ENCODE measurements at regions not wholly inside any gene's neighbourhood (a gene's known extent, or its start where the extent isn't known, plus 50 kb on each side); places are given as distances from the start of the nearest gene placed in this dataset.
"Not testable (repeated sequence)": the region's sequence is repeated elsewhere in the genome, so short reads cannot be mapped to it uniquely, and the experiment has no call there.

GRCh38 chr6:134557509-134557908 lies 239.6 kb upstream of the SGK1 start:
- Mint-ChIP-seq H3K27ac (no peak overlapping the region), H3K36me3 (peaks cover 4% of the 10 kb centered on the region), H3K4me1 (no peaks in the 10 kb centered on the region), H3K27me3 (no peaks in the 10 kb centered on the region), H3K4me3 (no peak overlapping the region), H3K9me3 (peaks cover 17% of the 10 kb centered on the region)

- no peaks in the 10 kb centered on the region for H3K4me1 Mint-ChIP-seq
- H3K27me3 Mint-ChIP-seq, result no peaks in the 10 kb centered on the region
- H3K36me3 Mint-ChIP-seq, result peaks cover 4% of the 10 kb centered on the region
- no peak overlapping the region for H3K27ac Mint-ChIP-seq
- peaks cover 17% of the 10 kb centered on the region for H3K9me3 Mint-ChIP-seq
- H3K4me3 Mint-ChIP-seq, result no peak overlapping the region
These were observed 237.8 kb upstream of the SGK1 start for GRCh38 chr6:134555672-134556071.

GRCh38 chr6:134553936-134554335 lies 236.0 kb upstream of the SGK1 start:
- Mint-ChIP-seq H3K9me3 (peaks cover 17% of the 10 kb centered on the region), H3K4me1 (no peaks in the 10 kb centered on the region), H3K27ac (no peak overlapping the region), H3K36me3 (peaks cover 4% of the 10 kb centered on the region), H3K27me3 (no peaks in the 10 kb centered on the region), H3K4me3 (no peak overlapping the region)

GRCh38 chr6:134551245-134551960 lies 233.5 kb upstream of the SGK1 start:
- Mint-ChIP-seq H3K4me1 (no peaks in the 10 kb centered on the region), H3K36me3 (peaks cover 2% of the 10 kb centered on the region), H3K27me3 (no peaks in the 10 kb centered on the region), H3K4me3 (no peak overlapping the region), H3K27ac (no peak overlapping the region), H3K9me3 (peaks cover 17% of the 10 kb centered on the region)

- H3K36me3 Mint-ChIP-seq, result peaks cover 1% of the 10 kb centered on the region
- H3K9me3 Mint-ChIP-seq, result peaks cover 11% of the 10 kb centered on the region
- no peak overlapping the region for H3K27ac Mint-ChIP-seq
- no peaks in the 10 kb centered on the region for H3K4me1 Mint-ChIP-seq
- H3K4me3 Mint-ChIP-seq, result no peak overlapping the region
- H3K27me3 Mint-ChIP-seq, result no peaks in the 10 kb centered on the region
These were observed 232.7 kb upstream of the SGK1 start for GRCh38 chr6:134550604-134551003.

- peaks cover 7% of the 10 kb centered on the region for H3K9me3 Mint-ChIP-seq
- H3K27me3 Mint-ChIP-seq, result no peaks in the 10 kb centered on the region
- H3K27ac Mint-ChIP-seq, result no peak overlapping the region
- no peaks in the 10 kb centered on the region for H3K4me1 Mint-ChIP-seq
- no peak overlapping the region for H3K4me3 Mint-ChIP-seq
- H3K36me3 Mint-ChIP-seq, result no peaks in the 10 kb centered on the region
These were observed 231.9 kb upstream of the SGK1 start for GRCh38 chr6:134549854-134550253.

- Mint-ChIP-seq H3K27ac (no peak overlapping the region), H3K4me3 (no peak overlapping the region), H3K36me3 (no peaks in the 10 kb centered on the region), H3K27me3 (no peaks in the 10 kb centered on the region), H3K4me1 (peaks cover 11% of the 10 kb centered on the region), H3K9me3 (no peaks in the 10 kb centered on the region)
These were observed 229.2 kb upstream of the SGK1 start for GRCh38 chr6:134546962-134547645.

- Mint-ChIP-seq H3K36me3 (no peaks in the 10 kb centered on the region), H3K27ac (no peak overlapping the region), H3K9me3 (no peaks in the 10 kb centered on the region), H3K4me1 (peaks cover 24% of the 10 kb centered on the region), H3K27me3 (no peaks in the 10 kb centered on the region), H3K4me3 (no peak overlapping the region)
These were observed 226.8 kb upstream of the SGK1 start for GRCh38 chr6:134544737-134545136.

GRCh38 chr6:134543128-134543527 lies 225.2 kb upstream of the SGK1 start:
- Mint-ChIP-seq H3K27ac (peak overlapping the region; percentile 47), H3K36me3 (no peaks in the 10 kb centered on the region), H3K27me3 (no peaks in the 10 kb centered on the region), H3K4me1 (peaks cover 27% of the 10 kb centered on the region), H3K4me3 (no peak overlapping the region), H3K9me3 (no peaks in the 10 kb centered on the region)

- no peaks in the 10 kb centered on the region for H3K9me3 Mint-ChIP-seq
- H3K4me3 Mint-ChIP-seq, result no peak overlapping the region
- H3K36me3 Mint-ChIP-seq, result no peaks in the 10 kb centered on the region
- no peaks in the 10 kb centered on the region for H3K27me3 Mint-ChIP-seq
- peaks cover 31% of the 10 kb centered on the region for H3K4me1 Mint-ChIP-seq
- H3K27ac Mint-ChIP-seq, result no peak overlapping the region
These were observed 223.1 kb upstream of the SGK1 start for GRCh38 chr6:134541001-134541400.

- peak overlapping the region; percentile 15 for H3K4me3 Mint-ChIP-seq
These were observed 222.0 kb upstream of the SGK1 start for GRCh38 chr6:134539865-134540323.

GRCh38 chr6:134537765-134538164 lies 219.9 kb upstream of the SGK1 start:
- not testable (repeated sequence) for H3K27ac Mint-ChIP-seq, H3K36me3 Mint-ChIP-seq, H3K9me3 Mint-ChIP-seq, H3K4me3 Mint-ChIP-seq, H3K27me3 Mint-ChIP-seq
- peaks cover 54% of the 10 kb centered on the region for H3K4me1 Mint-ChIP-seq

More at GRCh38 chr6:134539865-134540323, 222.0 kb upstream of the SGK1 start:
- Mint-ChIP-seq H3K36me3 (no peaks in the 10 kb centered on the region), H3K27me3 (no peaks in the 10 kb centered on the region), H3K9me3 (no peaks in the 10 kb centered on the region), H3K4me1 (peaks cover 42% of the 10 kb centered on the region), H3K27ac (no peak overlapping the region)

- Mint-ChIP-seq H3K4me3 (no peak overlapping the region), H3K4me1 (peaks cover 53% of the 10 kb centered on the region), H3K9me3 (no peaks in the 10 kb centered on the region), H3K27ac (no peak overlapping the region), H3K27me3 (no peaks in the 10 kb centered on the region), H3K36me3 (no peaks in the 10 kb centered on the region)
These were observed 219.2 kb upstream of the SGK1 start for GRCh38 chr6:134537146-134537555.

- no peaks in the 10 kb centered on the region for H3K27me3 Mint-ChIP-seq
- no peaks in the 10 kb centered on the region for H3K36me3 Mint-ChIP-seq
- H3K4me3 Mint-ChIP-seq, result no peak overlapping the region
- H3K27ac Mint-ChIP-seq, result no peak overlapping the region
- H3K4me1 Mint-ChIP-seq, result peaks cover 56% of the 10 kb centered on the region
- no peaks in the 10 kb centered on the region for H3K9me3 Mint-ChIP-seq
These were observed 217.9 kb upstream of the SGK1 start for GRCh38 chr6:134535831-134536230.

GRCh38 chr6:134534708-134535149 lies 216.8 kb upstream of the SGK1 start:
- H3K36me3 Mint-ChIP-seq, result no peaks in the 10 kb centered on the region
- peak overlapping the region; percentile 81 for H3K27ac Mint-ChIP-seq
- no peaks in the 10 kb centered on the region for H3K27me3 Mint-ChIP-seq
- H3K4me3 Mint-ChIP-seq, result peak overlapping the region; percentile 24
- no peaks in the 10 kb centered on the region for H3K9me3 Mint-ChIP-seq
- peaks cover 50% of the 10 kb centered on the region for H3K4me1 Mint-ChIP-seq

- no peak overlapping the region for H3K4me3 Mint-ChIP-seq
- H3K36me3 Mint-ChIP-seq, result no peaks in the 10 kb centered on the region
- H3K27me3 Mint-ChIP-seq, result no peaks in the 10 kb centered on the region
- no peaks in the 10 kb centered on the region for H3K9me3 Mint-ChIP-seq
- no peak overlapping the region for H3K27ac Mint-ChIP-seq
- H3K4me1 Mint-ChIP-seq, result peaks cover 55% of the 10 kb centered on the region
These were observed 216.1 kb upstream of the SGK1 start for GRCh38 chr6:134533991-134534390.
